ENCODE measurements at regions not wholly inside any gene's neighbourhood (a gene's known extent, or its start where the extent isn't known, plus 50 kb on each side); places are given as distances from the start of the nearest gene placed in this dataset.
A peak's percentile ranks its signal among the peaks of the same experiment; 100 is the strongest.

DNA sequence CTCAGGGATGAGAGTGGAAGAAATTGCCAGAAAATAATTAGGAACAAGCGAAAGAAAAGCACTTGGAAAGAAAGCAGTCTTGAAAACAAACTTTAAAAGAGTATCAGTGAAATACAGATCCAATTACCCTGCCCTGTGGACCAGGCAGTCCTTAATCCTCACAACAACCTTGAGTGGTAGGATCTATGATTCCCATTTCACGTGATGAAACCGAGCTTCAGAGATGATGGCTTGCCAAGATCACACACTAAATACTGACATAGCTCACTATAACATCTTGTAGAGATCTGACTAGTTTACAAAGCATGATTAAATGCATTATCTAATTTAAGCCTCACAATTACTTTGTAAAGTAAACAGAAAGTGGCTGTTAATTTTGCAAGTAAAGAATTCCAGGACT, 55.5 kb upstream of the ABCA1 start:
- Histone ChIP-seq H3K36me3 (ENCODE audit: insufficient read depth, low read length) (no peaks in the 10 kb centered on the region), H3K4me1 (ENCODE audit: insufficient read depth, low read length) (peaks cover 6% of the 10 kb centered on the region), H3K27ac (ENCODE audit: low read depth in 1 of 2, low read length in 2 of 2) (no peak overlapping the region), H3K4me3 (ENCODE audit: low read length) (no peak overlapping the region), H3K9me3 (ENCODE audit: control insufficient read depth in 1 of 2, insufficient read depth in 1 of 2, low read length in 2 of 2) (no peaks in the 10 kb centered on the region), H3K27me3 (ENCODE audit: control insufficient read depth in 1 of 2, insufficient read depth in 2 of 2, low read length in 2 of 2) (no peaks in the 10 kb centered on the region)
- no peak for TF ChIP-seq CTCF (IDR thresholded peaks at IDR 0.05)
- Mint-ChIP-seq H3K27ac (no peak overlapping the region), H3K4me3 (no peak overlapping the region), H3K9me3 (no peaks in the 10 kb centered on the region), H3K36me3 (ENCODE audit: low read depth) (no peaks in the 10 kb centered on the region), H3K27me3 (peaks cover 14% of the 10 kb centered on the region), H3K4me1 (ENCODE audit: low read depth) (peaks cover 17% of the 10 kb centered on the region)
- intact Hi-C loops (cut with DNase I, micrococcal nuclease), result no loop called here
- ChIA-PET POLR2A (no interaction called here), CTCF (interaction anchor here (1.1 kb wide), 1 partner anchor 22 kb away, joined by 3 read pairs; no protein-coding TSS in a partner anchor)
- ATAC-seq (ENCODE audit: poor library complexity), result no peak
- no peak for DNase-seq

DNA sequence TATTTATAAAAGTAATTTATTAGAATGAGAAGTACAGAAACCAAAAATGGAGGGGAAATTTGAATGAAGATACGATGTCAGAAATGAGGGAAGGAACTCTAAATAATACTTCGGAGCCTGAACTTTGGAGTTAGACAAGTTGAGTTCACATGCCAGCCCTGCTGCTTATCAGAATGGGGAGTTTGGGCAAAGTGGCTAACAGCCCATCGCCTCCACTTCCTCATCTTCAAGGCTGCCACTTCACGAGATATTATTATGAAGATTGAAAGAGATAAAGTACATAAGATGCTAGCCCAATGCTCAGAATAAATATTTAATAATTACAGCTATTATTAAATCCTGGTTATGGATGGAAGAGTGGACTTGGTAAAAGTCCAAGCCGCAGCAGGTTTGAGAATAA, 56.2 kb upstream of the ABCA1 start:
- no peaks in the 10 kb centered on the region for H3K27me3 ChIP-seq (ENCODE audit: control insufficient read depth in 1 of 2, insufficient read depth in 2 of 2, low read length in 2 of 2)
- Mint-ChIP-seq H3K9me3 (no peaks in the 10 kb centered on the region), H3K4me1 (ENCODE audit: low read depth) (peaks cover 17% of the 10 kb centered on the region), H3K4me3 (no peak overlapping the region), H3K27ac (no peak overlapping the region), H3K27me3 (peaks cover 18% of the 10 kb centered on the region), H3K36me3 (ENCODE audit: low read depth) (no peaks in the 10 kb centered on the region)
- H3K9me3 ChIP-seq (ENCODE audit: control insufficient read depth in 1 of 2, insufficient read depth in 1 of 2, low read length in 2 of 2), result no peaks in the 10 kb centered on the region
- TF ChIP-seq CTCF (IDR thresholded peaks at IDR 0.05), result no peak
- H3K4me1 ChIP-seq (ENCODE audit: insufficient read depth, low read length), result peaks cover 6% of the 10 kb centered on the region
- H3K4me3 ChIP-seq (ENCODE audit: low read length), result no peak overlapping the region
- H3K27ac ChIP-seq (ENCODE audit: low read depth in 1 of 2, low read length in 2 of 2), result no peak overlapping the region
- ATAC-seq (ENCODE audit: poor library complexity), result no peak
- ChIA-PET POLR2A (interaction anchor here (1.0 to 1.1 kb wide), 2 partner anchors 144 to 260 kb away, joined by 3 to 4 read pairs; partner anchors contain the start of gene SLC44A1), CTCF (interaction anchor here (1.1 kb wide), 1 partner anchor 22 kb away, joined by 3 read pairs; no protein-coding TSS in a partner anchor)
- no peaks in the 10 kb centered on the region for H3K36me3 ChIP-seq (ENCODE audit: insufficient read depth, low read length)
- intact Hi-C loops (cut with DNase I, micrococcal nuclease), result no loop called here
- DNase-seq, result no peak

- Histone ChIP-seq H3K27ac (ENCODE audit: low read depth in 1 of 2, low read length in 2 of 2) (no peak overlapping the region), H3K9me3 (ENCODE audit: control insufficient read depth in 1 of 2, insufficient read depth in 1 of 2, low read length in 2 of 2) (no peaks in the 10 kb centered on the region), H3K4me3 (ENCODE audit: low read length) (no peak overlapping the region), H3K27me3 (ENCODE audit: control insufficient read depth in 1 of 2, insufficient read depth in 2 of 2, low read length in 2 of 2) (no peaks in the 10 kb centered on the region), H3K36me3 (ENCODE audit: insufficient read depth, low read length) (no peaks in the 10 kb centered on the region), H3K4me1 (ENCODE audit: insufficient read depth, low read length) (peaks cover 6% of the 10 kb centered on the region)
- ATAC-seq (ENCODE audit: poor library complexity), result peak; percentile 77
- no peak for TF ChIP-seq CTCF (IDR thresholded peaks at IDR 0.05)
- peaks cover 17% of the 10 kb centered on the region for H3K4me1 Mint-ChIP-seq (ENCODE audit: low read depth)
- peaks cover 20% of the 10 kb centered on the region for H3K27me3 Mint-ChIP-seq
- ChIA-PET POLR2A (interaction anchor here (1.0 to 1.1 kb wide), 2 partner anchors 144 to 260 kb away, joined by 3 to 4 read pairs; partner anchors contain the start of gene SLC44A1), CTCF (interaction anchor here (1.1 to 1.5 kb wide), 2 partner anchors 35 to 121 kb away, joined by 3 read pairs; no protein-coding TSS in a partner anchor)
- no peak for DNase-seq
- no peaks in the 10 kb centered on the region for H3K36me3 Mint-ChIP-seq (ENCODE audit: low read depth)
- peak overlapping the region; percentile 16 for H3K27ac Mint-ChIP-seq
- no peaks in the 10 kb centered on the region for H3K9me3 Mint-ChIP-seq
- no peak overlapping the region for H3K4me3 Mint-ChIP-seq
- intact Hi-C loops (cut with DNase I, micrococcal nuclease), result no loop called here
These were observed 56.6 kb upstream of the ABCA1 start for GRCh38 chr9:104984542-104984941.
